Chondrocyte (in vitro differentiated cells): ENCODE measurements at regions not wholly inside any gene's neighbourhood (a gene's known extent, or its start where the extent isn't known, plus 50 kb on each side); places are given as distances from the start of the nearest gene placed in this dataset.

Experiments used
- DNase-seq: peaks from one replicate; pipeline ENCODE4 v3.0.0; 2021; ENCODE audit warnings: mixed read lengths, low spot score
- H3K27ac Mint-ChIP-seq: one replicate; pipeline ENCODE4 v1.8.0; 2021; ENCODE audit warnings: mild to moderate bottlenecking, moderate library complexity, mixed read lengths; ENCODE audit not compliant: unreplicated experiment
- H3K27me3 Mint-ChIP-seq: 2 replicates; pipeline ENCODE4 v1.8.0; 2021; ENCODE audit warnings: low read depth, mixed read lengths
- H3K36me3 Mint-ChIP-seq: 2 replicates; pipeline ENCODE4 v1.8.0; 2021; ENCODE audit warnings: low read depth, mixed read lengths
- H3K4me1 Mint-ChIP-seq: 2 replicates; pipeline ENCODE4 v1.8.0; 2021; ENCODE audit warnings: low read depth, mild to moderate bottlenecking, mixed read lengths
- H3K4me3 Mint-ChIP-seq: one replicate; pipeline ENCODE4 v1.8.0; 2021; ENCODE audit warnings: mild to moderate bottlenecking, moderate library complexity, mixed read lengths; ENCODE audit not compliant: unreplicated experiment
- H3K9me3 Mint-ChIP-seq: 2 replicates; pipeline ENCODE4 v1.8.0; 2021; ENCODE audit warnings: low read depth, mixed read lengths
- CTCF ChIP-seq: fragments of 200-600 bp; sonication (generic); IDR thresholded peaks from 2 replicates; pipeline ENCODE4 v1.5.0; 2021; ENCODE audit warnings: antibody characterized with exemption, mild to moderate bottlenecking, moderate library complexity

- TF ChIP-seq CTCF, result no peak
- Mint-ChIP-seq H3K4me3 (no peak overlapping the region), H3K4me1 (peaks cover 4% of the 10 kb centered on the region), H3K36me3 (peaks cover 2% of the 10 kb centered on the region), H3K9me3 (peaks cover 16% of the 10 kb centered on the region), H3K27me3 (no peaks in the 10 kb centered on the region), H3K27ac (no peak overlapping the region)
- DNase-seq, result no peak
Observed at GRCh38 chr4:189062047-189062820, 878.4 kb upstream of the FRG1 start.

GRCh38 chr4:189069772-189070171, 870.9 kb upstream of the FRG1 start:
- Mint-ChIP-seq H3K27ac (peak overlapping the region; percentile 20), H3K36me3 (no peaks in the 10 kb centered on the region), H3K9me3 (no peaks in the 10 kb centered on the region), H3K4me3 (no peak overlapping the region), H3K27me3 (no peaks in the 10 kb centered on the region), H3K4me1 (peaks cover 15% of the 10 kb centered on the region)
- DNase-seq, result no peak
- no peak for TF ChIP-seq CTCF

- TF ChIP-seq CTCF, result no peak
- H3K27me3 Mint-ChIP-seq, result no peaks in the 10 kb centered on the region
Observed at GRCh38 chr4:189071241-189071640, 869.4 kb upstream of the FRG1 start.

GRCh38 chr4:189073739-189074138, 866.9 kb upstream of the FRG1 start:
- peaks cover 5% of the 10 kb centered on the region for H3K9me3 Mint-ChIP-seq
- no peak overlapping the region for H3K4me3 Mint-ChIP-seq
- H3K4me1 Mint-ChIP-seq, result peaks cover 15% of the 10 kb centered on the region
- no peaks in the 10 kb centered on the region for H3K27me3 Mint-ChIP-seq
- no peak for TF ChIP-seq CTCF
- DNase-seq, result no peak
- H3K36me3 Mint-ChIP-seq, result peaks cover 3% of the 10 kb centered on the region
- no peak overlapping the region for H3K27ac Mint-ChIP-seq

More at GRCh38 chr4:189071241-189071640, 869.4 kb upstream of the FRG1 start:
- Mint-ChIP-seq H3K9me3 (peaks cover 5% of the 10 kb centered on the region), H3K4me3 (no peak overlapping the region), H3K4me1 (peaks cover 15% of the 10 kb centered on the region), H3K36me3 (peaks cover 3% of the 10 kb centered on the region), H3K27ac (no peak overlapping the region)
- no peak for DNase-seq

- H3K27ac Mint-ChIP-seq, result no peak overlapping the region
- no peaks in the 10 kb centered on the region for H3K9me3 Mint-ChIP-seq
- H3K27me3 Mint-ChIP-seq, result no peaks in the 10 kb centered on the region
- no peak for TF ChIP-seq CTCF
- H3K4me3 Mint-ChIP-seq, result no peak overlapping the region
- peaks cover 6% of the 10 kb centered on the region for H3K4me1 Mint-ChIP-seq
- no peaks in the 10 kb centered on the region for H3K36me3 Mint-ChIP-seq
- no peak for DNase-seq
Observed at GRCh38 chr4:189081826-189082225, 858.8 kb upstream of the FRG1 start.
